ENCODE measurements at regions not wholly inside any gene's neighbourhood (a gene's known extent, or its start where the extent isn't known, plus 50 kb on each side); places are given as distances from the start of the nearest gene placed in this dataset.
"Not testable (repeated sequence)": the region's sequence is repeated elsewhere in the genome, so short reads cannot be mapped to it uniquely, and the experiment has no call there.

- no peaks in the 10 kb centered on the region for H3K36me3 ChIP-seq (ENCODE audit: control insufficient read depth, insufficient read depth, low read length)
- no peak overlapping the region for H3K27ac ChIP-seq (ENCODE audit: low read depth, low read length)
- 0 out of 2 replicates have a peak, but pooled peaks cover under 1% of the 10 kb centered on the region for H3K4me1 ChIP-seq (ENCODE audit: control insufficient read depth, insufficient read depth, low read length)
- H3K4me3 ChIP-seq (ENCODE audit: low read depth, low read length), result no peak overlapping the region
- no peaks in the 10 kb centered on the region for H3K9me3 ChIP-seq (ENCODE audit: control insufficient read depth, insufficient read depth, low read length)
- no peaks in the 10 kb centered on the region for H3K27me3 ChIP-seq (ENCODE audit: control insufficient read depth, insufficient read depth, low read length)
- H3K9ac ChIP-seq (ENCODE audit: low read depth, low read length), result no peak overlapping the region
Observed at GRCh38 chr7:17046666-17047065, 164.9 kb upstream of the AGR3 start.

- H3K4me1 ChIP-seq (ENCODE audit: control insufficient read depth, insufficient read depth, low read length); H3K36me3 ChIP-seq (ENCODE audit: control insufficient read depth, insufficient read depth, low read length); H3K27me3 ChIP-seq (ENCODE audit: control insufficient read depth, insufficient read depth, low read length); H3K27ac ChIP-seq (ENCODE audit: low read depth, low read length); H3K4me3 ChIP-seq (ENCODE audit: low read depth, low read length); H3K9ac ChIP-seq (ENCODE audit: low read depth, low read length); H3K9me3 ChIP-seq (ENCODE audit: control insufficient read depth, insufficient read depth, low read length): not testable (repeated sequence)
Observed at GRCh38 chr7:17053164-17053563, 171.4 kb upstream of the AGR3 start.

DNA sequence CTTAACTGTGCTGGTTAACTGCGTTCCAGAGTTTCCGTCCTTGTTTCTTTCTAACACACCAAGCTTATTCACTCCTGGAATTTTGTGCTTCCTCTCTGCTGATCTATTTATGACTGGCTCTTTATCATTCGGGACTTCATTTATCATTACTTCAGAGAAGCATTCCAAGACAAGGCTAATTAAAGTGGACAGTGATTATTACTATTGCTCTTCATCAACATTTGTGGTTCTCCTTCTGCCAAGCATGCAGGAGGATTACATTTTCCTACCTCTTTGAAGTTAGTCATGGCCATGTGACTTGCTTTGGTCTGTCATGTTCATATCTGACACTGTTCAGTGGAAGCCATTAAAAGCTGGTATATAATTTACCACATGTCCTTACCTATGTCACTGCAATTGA, 172.4 kb upstream of the AGR3 start:
- Histone ChIP-seq H3K27me3 (ENCODE audit: control insufficient read depth, insufficient read depth, low read length) (no peaks in the 10 kb centered on the region), H3K4me3 (ENCODE audit: low read depth, low read length) (no peak overlapping the region), H3K36me3 (ENCODE audit: control insufficient read depth, insufficient read depth, low read length) (no peaks in the 10 kb centered on the region), H3K9ac (ENCODE audit: low read depth, low read length) (no peak overlapping the region), H3K9me3 (ENCODE audit: control insufficient read depth, insufficient read depth, low read length) (peaks cover 4% of the 10 kb centered on the region), H3K27ac (ENCODE audit: low read depth, low read length) (no peak overlapping the region), H3K4me1 (ENCODE audit: control insufficient read depth, insufficient read depth, low read length) (no peaks in the 10 kb centered on the region)

GRCh38 chr7:17054836-17055235, 173.1 kb upstream of the AGR3 start:
- no peaks in the 10 kb centered on the region for H3K36me3 ChIP-seq (ENCODE audit: control insufficient read depth, insufficient read depth, low read length)
- no peaks in the 10 kb centered on the region for H3K27me3 ChIP-seq (ENCODE audit: control insufficient read depth, insufficient read depth, low read length)
- H3K9me3 ChIP-seq (ENCODE audit: control insufficient read depth, insufficient read depth, low read length), result peaks cover 4% of the 10 kb centered on the region
- no peaks in the 10 kb centered on the region for H3K4me1 ChIP-seq (ENCODE audit: control insufficient read depth, insufficient read depth, low read length)
- no peak overlapping the region for H3K4me3 ChIP-seq (ENCODE audit: low read depth, low read length)
- H3K27ac ChIP-seq (ENCODE audit: low read depth, low read length), result no peak overlapping the region
- H3K9ac ChIP-seq (ENCODE audit: low read depth, low read length), result no peak overlapping the region

GRCh38 chr7:17055596-17055995, 173.8 kb upstream of the AGR3 start:
- H3K27ac ChIP-seq (ENCODE audit: low read depth, low read length), result no peak overlapping the region
- H3K4me3 ChIP-seq (ENCODE audit: low read depth, low read length), result no peak overlapping the region

DNA sequence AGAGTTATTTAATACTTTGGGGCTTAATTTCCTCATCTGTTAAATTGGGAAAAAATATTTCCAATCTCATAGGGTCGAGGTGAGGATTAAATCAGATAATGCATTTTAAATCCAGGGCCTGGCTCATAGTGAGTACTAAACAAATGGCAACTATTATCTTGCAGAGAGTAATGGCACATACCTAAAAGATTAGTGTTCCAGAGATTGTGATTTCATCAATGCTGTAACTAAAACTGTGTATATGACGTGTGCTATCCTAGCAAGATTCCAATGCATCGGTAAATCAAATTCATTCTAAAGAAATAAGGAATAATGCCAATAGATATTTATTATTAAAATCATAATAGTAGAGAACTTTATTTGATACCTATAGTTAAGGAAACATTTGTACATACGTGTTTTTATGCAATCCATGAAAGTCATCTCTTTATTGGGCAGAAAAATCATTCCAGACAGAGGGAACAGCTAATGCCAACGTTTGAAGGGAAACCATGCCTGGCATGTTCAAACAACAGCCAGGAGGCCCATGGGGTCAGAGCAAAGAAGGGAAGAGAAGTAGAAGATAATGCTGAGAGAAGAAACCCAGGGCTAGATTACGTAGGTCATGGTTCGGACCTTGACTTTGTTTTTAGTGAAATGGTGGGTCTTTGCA, 174.8 kb upstream of the AGR3 start:
- Histone ChIP-seq H3K27ac (ENCODE audit: low read depth, low read length) (no peak overlapping the region), H3K9ac (ENCODE audit: low read depth, low read length) (no peak overlapping the region), H3K9me3 (ENCODE audit: control insufficient read depth, insufficient read depth, low read length) (peaks cover 4% of the 10 kb centered on the region), H3K36me3 (ENCODE audit: control insufficient read depth, insufficient read depth, low read length) (no peaks in the 10 kb centered on the region), H3K4me1 (ENCODE audit: control insufficient read depth, insufficient read depth, low read length) (no peaks in the 10 kb centered on the region), H3K27me3 (ENCODE audit: control insufficient read depth, insufficient read depth, low read length) (no peaks in the 10 kb centered on the region), H3K4me3 (ENCODE audit: low read depth, low read length) (no peak overlapping the region)

More at GRCh38 chr7:17055596-17055995, 173.8 kb upstream of the AGR3 start:
- no peaks in the 10 kb centered on the region for H3K36me3 ChIP-seq (ENCODE audit: control insufficient read depth, insufficient read depth, low read length)
- H3K27me3 ChIP-seq (ENCODE audit: control insufficient read depth, insufficient read depth, low read length), result no peaks in the 10 kb centered on the region
- no peak overlapping the region for H3K9ac ChIP-seq (ENCODE audit: low read depth, low read length)
- H3K4me1 ChIP-seq (ENCODE audit: control insufficient read depth, insufficient read depth, low read length), result no peaks in the 10 kb centered on the region
- H3K9me3 ChIP-seq (ENCODE audit: control insufficient read depth, insufficient read depth, low read length), result peaks cover 4% of the 10 kb centered on the region

DNA sequence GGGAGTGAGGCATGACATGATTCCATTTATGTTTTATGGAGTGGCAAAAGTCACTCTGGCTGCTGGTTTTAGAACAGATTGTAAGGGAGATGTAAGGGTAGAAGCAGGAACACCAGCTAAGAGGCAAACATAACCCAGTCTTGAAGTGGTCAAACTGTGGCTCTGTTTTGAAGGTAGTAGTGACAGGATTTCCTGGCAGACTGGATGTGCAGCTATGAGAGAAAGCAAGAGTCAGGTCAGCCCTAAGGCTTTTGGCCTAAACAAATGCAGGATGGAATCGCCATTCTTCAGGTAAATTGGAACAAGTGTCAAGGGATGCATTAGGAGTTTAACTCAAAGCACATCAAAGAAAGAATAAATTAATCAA, 175.3 kb upstream of the AGR3 start:
- no peak overlapping the region for H3K4me3 ChIP-seq (ENCODE audit: low read depth, low read length)
- H3K27ac ChIP-seq (ENCODE audit: low read depth, low read length), result no peak overlapping the region
- no peaks in the 10 kb centered on the region for H3K4me1 ChIP-seq (ENCODE audit: control insufficient read depth, insufficient read depth, low read length)
- H3K27me3 ChIP-seq (ENCODE audit: control insufficient read depth, insufficient read depth, low read length), result no peaks in the 10 kb centered on the region
- no peak overlapping the region for H3K9ac ChIP-seq (ENCODE audit: low read depth, low read length)
- H3K9me3 ChIP-seq (ENCODE audit: control insufficient read depth, insufficient read depth, low read length), result peaks cover 4% of the 10 kb centered on the region
- H3K36me3 ChIP-seq (ENCODE audit: control insufficient read depth, insufficient read depth, low read length), result no peaks in the 10 kb centered on the region

GRCh38 chr7:17058568-17058967, 176.8 kb upstream of the AGR3 start:
- Histone ChIP-seq H3K4me3 (ENCODE audit: low read depth, low read length) (no peak overlapping the region), H3K36me3 (ENCODE audit: control insufficient read depth, insufficient read depth, low read length) (no peaks in the 10 kb centered on the region), H3K27me3 (ENCODE audit: control insufficient read depth, insufficient read depth, low read length) (no peaks in the 10 kb centered on the region), H3K27ac (ENCODE audit: low read depth, low read length) (no peak overlapping the region), H3K4me1 (ENCODE audit: control insufficient read depth, insufficient read depth, low read length) (no peaks in the 10 kb centered on the region), H3K9me3 (ENCODE audit: control insufficient read depth, insufficient read depth, low read length) (no peaks in the 10 kb centered on the region), H3K9ac (ENCODE audit: low read depth, low read length) (no peak overlapping the region)

DNA sequence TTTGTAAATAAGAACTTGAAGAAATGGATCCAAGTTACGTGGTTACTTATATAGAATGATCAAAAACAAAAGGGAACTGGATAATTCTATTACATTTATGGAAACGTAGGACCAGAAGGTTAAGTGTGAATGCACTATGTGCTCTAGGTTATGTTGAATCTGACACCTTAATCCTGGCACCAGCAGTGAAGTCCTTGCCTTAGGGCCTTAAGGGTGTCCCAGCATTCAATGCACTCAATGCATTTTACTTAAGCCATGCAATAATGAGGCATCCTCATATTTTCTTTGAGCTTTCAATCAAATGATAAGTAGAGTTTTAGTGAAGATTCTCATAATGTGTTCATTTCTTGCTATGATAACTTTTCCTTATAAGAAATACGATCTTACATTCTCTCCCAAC, 178.3 kb upstream of the AGR3 start:
- Histone ChIP-seq H3K4me1 (ENCODE audit: control insufficient read depth, insufficient read depth, low read length) (no peaks in the 10 kb centered on the region), H3K27ac (ENCODE audit: low read depth, low read length) (no peak overlapping the region), H3K36me3 (ENCODE audit: control insufficient read depth, insufficient read depth, low read length) (no peaks in the 10 kb centered on the region), H3K9ac (ENCODE audit: low read depth, low read length) (no peak overlapping the region), H3K4me3 (ENCODE audit: low read depth, low read length) (no peak overlapping the region), H3K27me3 (ENCODE audit: control insufficient read depth, insufficient read depth, low read length) (no peaks in the 10 kb centered on the region), H3K9me3 (ENCODE audit: control insufficient read depth, insufficient read depth, low read length) (no peaks in the 10 kb centered on the region)

GRCh38 chr7:17061443-17061842, 179.7 kb upstream of the AGR3 start:
- no peaks in the 10 kb centered on the region for H3K36me3 ChIP-seq (ENCODE audit: control insufficient read depth, insufficient read depth, low read length)

DNA sequence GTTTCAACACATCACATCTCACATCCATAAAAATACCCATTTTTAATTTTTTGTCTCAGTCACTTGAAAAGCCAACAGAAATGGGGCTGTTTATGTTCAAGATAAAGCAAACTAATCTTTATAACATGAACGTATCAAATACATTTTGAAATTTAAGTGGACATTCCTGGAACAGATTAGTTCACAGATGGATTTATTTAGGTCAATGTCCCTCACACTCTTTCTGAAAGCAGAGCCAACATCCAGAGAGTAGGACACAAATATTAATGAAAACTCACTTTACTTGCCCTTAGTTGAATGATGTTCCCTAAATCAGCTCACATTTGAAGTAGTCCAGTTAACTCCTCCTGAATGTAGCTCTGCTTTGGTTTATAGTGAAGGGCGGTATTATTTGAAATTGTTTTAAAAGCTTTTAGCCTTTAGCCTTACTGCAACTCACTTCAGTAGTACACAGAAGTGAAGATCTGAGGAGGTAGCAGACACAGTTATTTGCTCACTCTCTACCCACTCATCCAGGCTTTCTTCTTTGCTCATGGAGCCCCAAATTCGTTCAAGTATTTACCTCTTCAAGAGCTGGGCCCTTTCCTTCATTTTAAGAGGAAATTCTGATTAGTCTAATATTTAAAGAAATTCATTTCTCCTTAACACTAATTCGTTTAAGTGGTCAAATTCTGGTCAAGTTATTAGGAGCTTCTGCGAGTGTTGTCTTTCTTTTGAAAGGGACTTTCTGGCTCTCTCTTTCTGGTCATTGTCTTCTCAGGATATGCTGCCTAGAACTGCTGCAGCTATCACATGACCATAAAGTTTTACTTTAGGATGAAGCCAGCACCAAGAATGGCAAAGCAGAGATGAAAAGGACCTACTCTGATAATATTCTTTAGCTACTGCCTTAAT, 180.6 kb upstream of the AGR3 start:
- no peak overlapping the region for H3K9ac ChIP-seq (ENCODE audit: low read depth, low read length)
- no peaks in the 10 kb centered on the region for H3K27me3 ChIP-seq (ENCODE audit: control insufficient read depth, insufficient read depth, low read length)
- H3K36me3 ChIP-seq (ENCODE audit: control insufficient read depth, insufficient read depth, low read length), result no peaks in the 10 kb centered on the region
- no peaks in the 10 kb centered on the region for H3K4me1 ChIP-seq (ENCODE audit: control insufficient read depth, insufficient read depth, low read length)
- no peak overlapping the region for H3K4me3 ChIP-seq (ENCODE audit: low read depth, low read length)
- no peak overlapping the region for H3K27ac ChIP-seq (ENCODE audit: low read depth, low read length)
- H3K9me3 ChIP-seq (ENCODE audit: control insufficient read depth, insufficient read depth, low read length), result no peaks in the 10 kb centered on the region

More at GRCh38 chr7:17061443-17061842, 179.7 kb upstream of the AGR3 start:
- Histone ChIP-seq H3K27me3 (ENCODE audit: control insufficient read depth, insufficient read depth, low read length) (no peaks in the 10 kb centered on the region), H3K9ac (ENCODE audit: low read depth, low read length) (no peak overlapping the region), H3K27ac (ENCODE audit: low read depth, low read length) (no peak overlapping the region), H3K4me1 (ENCODE audit: control insufficient read depth, insufficient read depth, low read length) (no peaks in the 10 kb centered on the region), H3K4me3 (ENCODE audit: low read depth, low read length) (no peak overlapping the region), H3K9me3 (ENCODE audit: control insufficient read depth, insufficient read depth, low read length) (no peaks in the 10 kb centered on the region)

Measured in HUES48 (cell line).